SK-N-SH (cell line): ENCODE measurements at regions not wholly inside any gene's neighbourhood (a gene's known extent, or its start where the extent isn't known, plus 50 kb on each side); places are given as distances from the start of the nearest gene placed in this dataset.

Experiments used
- EZH2phosphoT487 ChIP-seq: fragments of 200-600 bp; sonication (generic); IDR thresholded peaks from 2 replicates; pipeline ENCODE4 v1.6.1; 2017; ENCODE audit warnings: low read depth, mixed run types, mild to moderate bottlenecking, antibody characterized with exemption, moderate library complexity, borderline replicate concordance
- GABPA ChIP-seq: IDR thresholded peaks from 2 replicates; pipeline ENCODE4 v1.4.0; 2012; ENCODE audit warnings: low read depth, mild to moderate bottlenecking
- MXI1 ChIP-seq: IDR thresholded peaks from 2 replicates; pipeline ENCODE4 v1.6.1; 2012; ENCODE audit warnings: mild to moderate bottlenecking, low read depth, low read length, improper control_type of control experiment
- POLR2AphosphoS5 ChIP-seq: IDR thresholded peaks from 2 replicates; pipeline ENCODE4 v1.6.1; 2012; ENCODE audit warnings: low read depth, low read length
- TAF1 ChIP-seq: IDR thresholded peaks from 2 replicates; pipeline ENCODE4 v1.6.1; 2012; ENCODE audit warnings: low read depth, mild to moderate bottlenecking, low read length, moderate library complexity, borderline replicate concordance
- TF ChIP-seq, protein P1 (sequence below): fragments of 200-600 bp; sonication (generic); IDR thresholded peaks from 2 replicates; pipeline ENCODE4 v1.6.1; 2017; ENCODE audit warnings: antibody characterized with exemption, mild to moderate bottlenecking, moderate library complexity

DNA sequence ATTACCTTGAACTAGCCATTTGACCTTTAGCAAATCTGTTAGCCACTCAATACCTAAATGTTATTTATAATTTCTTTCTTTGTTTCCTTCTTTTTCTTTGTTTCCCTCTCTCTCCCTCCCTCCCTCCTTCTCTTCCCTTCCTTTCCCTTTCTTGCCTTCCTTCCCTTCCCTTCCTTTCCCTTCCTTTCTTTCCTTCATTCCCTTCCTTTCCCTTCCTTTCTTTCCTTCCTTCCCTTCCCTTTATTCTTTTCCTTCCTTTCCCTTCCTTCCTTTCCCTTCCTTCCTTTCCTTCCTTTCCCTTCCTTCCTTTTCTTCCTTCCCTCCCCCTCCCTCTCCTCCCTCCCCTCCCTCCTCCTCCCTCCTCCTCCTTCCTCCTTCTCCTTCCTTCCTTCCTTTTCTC lies 75.7 kb upstream of the KCNA4 start:
- TF ChIP-seq, protein P1, sequence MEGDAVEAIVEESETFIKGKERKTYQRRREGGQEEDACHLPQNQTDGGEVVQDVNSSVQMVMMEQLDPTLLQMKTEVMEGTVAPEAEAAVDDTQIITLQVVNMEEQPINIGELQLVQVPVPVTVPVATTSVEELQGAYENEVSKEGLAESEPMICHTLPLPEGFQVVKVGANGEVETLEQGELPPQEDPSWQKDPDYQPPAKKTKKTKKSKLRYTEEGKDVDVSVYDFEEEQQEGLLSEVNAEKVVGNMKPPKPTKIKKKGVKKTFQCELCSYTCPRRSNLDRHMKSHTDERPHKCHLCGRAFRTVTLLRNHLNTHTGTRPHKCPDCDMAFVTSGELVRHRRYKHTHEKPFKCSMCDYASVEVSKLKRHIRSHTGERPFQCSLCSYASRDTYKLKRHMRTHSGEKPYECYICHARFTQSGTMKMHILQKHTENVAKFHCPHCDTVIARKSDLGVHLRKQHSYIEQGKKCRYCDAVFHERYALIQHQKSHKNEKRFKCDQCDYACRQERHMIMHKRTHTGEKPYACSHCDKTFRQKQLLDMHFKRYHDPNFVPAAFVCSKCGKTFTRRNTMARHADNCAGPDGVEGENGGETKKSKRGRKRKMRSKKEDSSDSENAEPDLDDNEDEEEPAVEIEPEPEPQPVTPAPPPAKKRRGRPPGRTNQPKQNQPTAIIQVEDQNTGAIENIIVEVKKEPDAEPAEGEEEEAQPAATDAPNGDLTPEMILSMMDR = no peak
- no peak for TF ChIP-seq GABPA
- TF ChIP-seq EZH2phosphoT487 = no peak
- no peak for TF ChIP-seq MXI1
- TF ChIP-seq POLR2AphosphoS5 = no peak
- no peak for TF ChIP-seq TAF1
